Ishikawa (cell line): ENCODE measurements at regions not wholly inside any gene's neighbourhood (a gene's known extent, or its start where the extent isn't known, plus 50 kb on each side); places are given as distances from the start of the nearest gene placed in this dataset.

Experiments used
- CEBPB ChIP-seq: IDR thresholded peaks from 2 replicates; pipeline ENCODE4 v1.6.1; 2012
- CREB1 ChIP-seq: IDR thresholded peaks from 2 replicates; pipeline ENCODE4 v1.6.1; 2012; ENCODE audit warnings: low read depth
- EGR1 ChIP-seq: IDR thresholded peaks from 2 replicates; pipeline ENCODE4 v1.6.1; 2012
- EP300 ChIP-seq: IDR thresholded peaks from 2 replicates; pipeline ENCODE4 v1.6.1; 2012; ENCODE audit warnings: borderline replicate concordance
- FOXM1 ChIP-seq: IDR thresholded peaks from 2 replicates; pipeline ENCODE4 v1.6.1; 2012; ENCODE audit warnings: low read depth, borderline replicate concordance
- NFIC ChIP-seq: IDR thresholded peaks from 2 replicates; pipeline ENCODE4 v1.6.1; 2012
- RAD21 ChIP-seq: IDR thresholded peaks from 2 replicates; pipeline ENCODE4 v1.6.1; 2012; ENCODE audit warnings: low read depth
- TAF1 ChIP-seq: IDR thresholded peaks from 2 replicates; pipeline ENCODE4 v1.6.1; 2012; ENCODE audit warnings: low read depth, mild to moderate bottlenecking
- TCF12 ChIP-seq: IDR thresholded peaks from 2 replicates; pipeline ENCODE4 v1.6.1; 2012; ENCODE audit warnings: low read depth
- TEAD4 ChIP-seq: IDR thresholded peaks from 2 replicates; pipeline ENCODE4 v1.6.1; 2012
- YY1 ChIP-seq: IDR thresholded peaks from 2 replicates; pipeline ENCODE4 v1.6.1; 2012; ENCODE audit warnings: low read depth
- ZBTB7A ChIP-seq: IDR thresholded peaks from 2 replicates; pipeline ENCODE4 v1.6.1; 2012; ENCODE audit warnings: low read depth
- TF ChIP-seq, protein P1 (sequence below): IDR thresholded peaks from 2 replicates; pipeline ENCODE4 v1.6.1; 2012
- TF ChIP-seq, protein P2 (sequence below): IDR thresholded peaks from 2 replicates; pipeline ENCODE4 v1.6.1; 2012; ENCODE audit warnings: low read depth, mild to moderate bottlenecking
- TF ChIP-seq, protein P3 (sequence below): IDR thresholded peaks from 2 replicates; pipeline ENCODE4 v1.6.1; 2012

DNA sequence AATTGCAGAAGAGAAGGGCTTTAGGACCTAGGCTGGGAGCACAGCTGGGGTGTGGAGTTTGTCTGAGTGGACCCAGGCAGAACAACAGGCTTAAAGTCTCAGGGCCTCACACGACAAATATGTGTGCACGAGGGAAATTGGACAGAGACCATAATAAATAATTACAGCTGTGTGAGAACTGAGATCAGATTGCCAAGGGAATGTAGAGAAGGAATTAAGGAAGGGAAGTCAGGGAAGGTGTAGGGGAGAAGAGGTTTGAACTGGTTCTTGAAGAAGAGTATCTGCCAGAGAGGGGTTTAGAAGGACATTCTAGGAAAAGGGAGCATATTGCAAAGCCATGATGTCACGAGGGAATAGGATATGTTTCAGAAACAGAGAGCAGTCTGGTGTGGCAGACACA, 120.7 kb upstream of the TSPAN5 start:
- no peak for TF ChIP-seq CREB1
- TF ChIP-seq NFIC, result no peak
- TF ChIP-seq FOXM1, result no peak
- TF ChIP-seq, protein P1, sequence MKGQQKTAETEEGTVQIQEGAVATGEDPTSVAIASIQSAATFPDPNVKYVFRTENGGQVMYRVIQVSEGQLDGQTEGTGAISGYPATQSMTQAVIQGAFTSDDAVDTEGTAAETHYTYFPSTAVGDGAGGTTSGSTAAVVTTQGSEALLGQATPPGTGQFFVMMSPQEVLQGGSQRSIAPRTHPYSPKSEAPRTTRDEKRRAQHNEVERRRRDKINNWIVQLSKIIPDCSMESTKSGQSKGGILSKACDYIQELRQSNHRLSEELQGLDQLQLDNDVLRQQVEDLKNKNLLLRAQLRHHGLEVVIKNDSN, result no peak
- no peak for TF ChIP-seq EP300

DNA sequence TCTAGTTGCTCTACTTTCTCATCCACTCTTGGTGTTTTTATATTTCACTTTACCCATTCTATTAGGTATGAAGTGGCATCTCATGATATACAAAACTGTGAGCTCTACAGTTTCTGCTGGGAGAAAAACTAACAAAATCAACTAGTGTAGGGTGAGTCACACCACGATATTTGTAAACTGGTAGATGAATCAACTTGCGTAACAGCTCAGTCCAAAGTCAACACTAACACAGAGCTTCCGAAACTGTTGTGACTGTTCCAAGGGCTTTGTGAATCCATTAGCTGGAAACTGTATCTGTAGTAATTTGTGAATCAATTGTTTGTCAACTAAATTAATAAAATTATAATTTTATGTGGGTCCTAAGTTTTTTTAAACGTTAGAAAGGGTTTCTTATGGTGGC, 119.8 kb upstream of the TSPAN5 start:
- TF ChIP-seq CREB1, result no peak
- TF ChIP-seq TEAD4, result no peak
- no peak for TF ChIP-seq ZBTB7A
- TF ChIP-seq, protein P2, sequence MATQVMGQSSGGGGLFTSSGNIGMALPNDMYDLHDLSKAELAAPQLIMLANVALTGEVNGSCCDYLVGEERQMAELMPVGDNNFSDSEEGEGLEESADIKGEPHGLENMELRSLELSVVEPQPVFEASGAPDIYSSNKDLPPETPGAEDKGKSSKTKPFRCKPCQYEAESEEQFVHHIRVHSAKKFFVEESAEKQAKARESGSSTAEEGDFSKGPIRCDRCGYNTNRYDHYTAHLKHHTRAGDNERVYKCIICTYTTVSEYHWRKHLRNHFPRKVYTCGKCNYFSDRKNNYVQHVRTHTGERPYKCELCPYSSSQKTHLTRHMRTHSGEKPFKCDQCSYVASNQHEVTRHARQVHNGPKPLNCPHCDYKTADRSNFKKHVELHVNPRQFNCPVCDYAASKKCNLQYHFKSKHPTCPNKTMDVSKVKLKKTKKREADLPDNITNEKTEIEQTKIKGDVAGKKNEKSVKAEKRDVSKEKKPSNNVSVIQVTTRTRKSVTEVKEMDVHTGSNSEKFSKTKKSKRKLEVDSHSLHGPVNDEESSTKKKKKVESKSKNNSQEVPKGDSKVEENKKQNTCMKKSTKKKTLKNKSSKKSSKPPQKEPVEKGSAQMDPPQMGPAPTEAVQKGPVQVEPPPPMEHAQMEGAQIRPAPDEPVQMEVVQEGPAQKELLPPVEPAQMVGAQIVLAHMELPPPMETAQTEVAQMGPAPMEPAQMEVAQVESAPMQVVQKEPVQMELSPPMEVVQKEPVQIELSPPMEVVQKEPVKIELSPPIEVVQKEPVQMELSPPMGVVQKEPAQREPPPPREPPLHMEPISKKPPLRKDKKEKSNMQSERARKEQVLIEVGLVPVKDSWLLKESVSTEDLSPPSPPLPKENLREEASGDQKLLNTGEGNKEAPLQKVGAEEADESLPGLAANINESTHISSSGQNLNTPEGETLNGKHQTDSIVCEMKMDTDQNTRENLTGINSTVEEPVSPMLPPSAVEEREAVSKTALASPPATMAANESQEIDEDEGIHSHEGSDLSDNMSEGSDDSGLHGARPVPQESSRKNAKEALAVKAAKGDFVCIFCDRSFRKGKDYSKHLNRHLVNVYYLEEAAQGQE, result no peak
- TF ChIP-seq, protein P1, result no peak
- no peak for TF ChIP-seq FOXM1
- no peak for TF ChIP-seq RAD21
- TF ChIP-seq EP300, result no peak
- no peak for TF ChIP-seq CEBPB
- TF ChIP-seq EGR1, result no peak
- TF ChIP-seq TCF12, result no peak
- TF ChIP-seq YY1, result no peak
- TF ChIP-seq, protein P3, sequence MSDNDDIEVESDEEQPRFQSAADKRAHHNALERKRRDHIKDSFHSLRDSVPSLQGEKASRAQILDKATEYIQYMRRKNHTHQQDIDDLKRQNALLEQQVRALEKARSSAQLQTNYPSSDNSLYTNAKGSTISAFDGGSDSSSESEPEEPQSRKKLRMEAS, result no peak
- TF ChIP-seq NFIC, result no peak
- TF ChIP-seq TAF1, result no peak

DNA sequence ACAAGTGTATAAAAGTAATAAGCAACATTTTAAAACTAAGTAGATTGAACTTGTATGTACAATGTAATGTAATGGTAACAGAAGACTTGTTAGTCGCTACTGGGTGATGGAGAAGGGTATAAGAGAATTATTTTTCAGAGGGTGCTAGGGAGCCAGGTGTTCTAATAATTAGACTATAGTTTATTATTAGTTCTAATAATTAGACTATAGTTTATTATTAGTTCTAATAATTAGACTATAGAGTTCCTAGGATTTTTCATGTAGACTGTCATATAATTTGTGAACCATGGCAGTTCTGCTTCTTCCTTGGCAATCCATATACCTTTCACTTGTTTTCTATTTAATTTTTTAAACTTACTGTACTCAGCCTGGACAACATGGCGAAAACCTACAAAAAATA, 117.3 kb upstream of the TSPAN5 start:
- no peak for TF ChIP-seq EP300
- TF ChIP-seq YY1, result no peak
- TF ChIP-seq FOXM1, result no peak

DNA sequence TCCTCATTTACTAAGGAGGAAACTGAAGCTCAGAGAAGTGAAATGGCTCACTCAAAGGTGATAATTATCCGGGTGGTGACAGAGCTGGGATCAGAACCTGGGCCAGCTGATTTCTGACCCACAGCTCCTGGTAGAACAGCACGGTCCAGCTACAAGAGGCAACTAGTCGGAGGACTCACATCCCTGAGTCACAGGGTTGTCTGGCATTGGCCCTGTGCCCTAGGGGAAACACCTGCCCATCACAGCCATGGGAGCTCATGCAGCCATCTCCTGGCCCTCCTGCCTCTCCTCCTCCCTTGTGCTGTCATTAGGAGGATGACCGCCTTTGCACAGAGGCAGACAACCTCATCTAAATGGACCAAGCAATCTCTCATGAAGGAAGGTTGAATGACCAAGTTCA, 115.2 kb upstream of the TSPAN5 start:
- no peak for TF ChIP-seq CEBPB
- TF ChIP-seq, protein P2, result no peak
- no peak for TF ChIP-seq EGR1
- TF ChIP-seq, protein P1, result no peak
- TF ChIP-seq RAD21, result no peak
- no peak for TF ChIP-seq NFIC
- TF ChIP-seq CREB1, result no peak
- no peak for TF ChIP-seq TAF1
- no peak for TF ChIP-seq EP300
- TF ChIP-seq TCF12, result no peak
- TF ChIP-seq TEAD4, result no peak
- no peak for TF ChIP-seq YY1

DNA sequence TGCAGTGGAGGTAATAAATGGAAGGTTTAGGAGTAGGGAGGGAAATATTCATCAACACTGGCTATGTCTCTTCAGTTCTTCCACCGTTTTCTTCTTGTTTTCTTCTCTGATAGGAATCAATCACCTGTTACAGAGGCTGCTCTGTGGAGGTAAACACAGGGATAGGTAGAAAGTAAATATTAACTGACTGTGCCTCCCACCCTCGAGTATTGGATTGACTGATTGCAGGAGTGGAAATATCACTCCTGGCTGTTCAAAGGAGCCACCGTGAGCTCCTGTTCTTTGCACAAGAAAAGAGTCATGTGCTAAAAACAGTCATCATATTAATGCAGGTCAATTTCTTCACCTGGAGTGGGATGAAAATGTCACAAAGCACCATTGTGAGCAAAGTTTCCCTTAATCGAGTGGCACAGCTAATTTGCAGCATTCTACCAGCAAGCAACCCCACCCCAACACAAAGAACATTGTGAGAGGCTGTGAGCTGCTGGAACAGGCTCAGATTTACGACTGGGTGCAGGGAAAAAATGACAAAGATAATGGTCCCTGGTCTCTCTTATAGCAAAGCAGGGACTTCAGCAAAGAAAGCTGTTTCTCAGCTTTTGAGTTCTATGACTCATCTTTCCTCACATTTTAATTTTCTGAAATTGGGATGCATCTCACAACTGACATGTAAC, 113.7 kb upstream of the TSPAN5 start:
- TF ChIP-seq FOXM1 (no peak), NFIC (no peak), TAF1 (no peak), ZBTB7A (no peak), RAD21 (no peak), CREB1 (no peak), CEBPB (no peak), YY1 (no peak), TCF12 (no peak)
- TF ChIP-seq, protein P3, result no peak
- TF ChIP-seq, protein P2, result no peak
